WTC11 (cell line): ENCODE measurements at regions not wholly inside any gene's neighbourhood (a gene's known extent, or its start where the extent isn't known, plus 50 kb on each side); places are given as distances from the start of the nearest gene placed in this dataset.

Source experiments
- ATAC-seq: fragments of 200-7000 bp; cut with Tn5 transposase; 2 replicates; pipeline ENCODE4 v1.10.0; 2021; ENCODE audit warnings: mild to moderate bottlenecking, moderate library complexity
- CTCF ChIA-PET: fragments of 300-600 bp; sonication (Branson Sonifier 250); formaldehyde crosslinking; loops from one replicate; lab custom pipeline; 2021; ENCODE audit warnings: antibody characterized with exemption; lab: Charles Lee
- POLR2A ChIA-PET: fragments of 350-600 bp; sonication (Branson Sonifier 250); formaldehyde crosslinking; loops from one replicate; lab custom pipeline; 2021; ENCODE audit warnings: antibody characterized with exemption; lab: Charles Lee
- DNase-seq: peaks from one replicate; pipeline ENCODE4 v3.0.0; 2021; ENCODE audit warnings: low spot score
- H3K27ac Mint-ChIP-seq: 2 replicates; pipeline ENCODE4 v1.8.0; 2021; ENCODE audit warnings: mixed read lengths
- H3K27me3 Mint-ChIP-seq: 2 replicates; pipeline ENCODE4 v1.8.0; 2021; ENCODE audit warnings: low read depth, mild to moderate bottlenecking, moderate library complexity, mixed read lengths
- H3K36me3 Mint-ChIP-seq: 2 replicates; pipeline ENCODE4 v1.8.0; 2021; ENCODE audit warnings: mixed read lengths
- H3K4me1 Mint-ChIP-seq: 2 replicates; pipeline ENCODE4 v1.8.0; 2022; ENCODE audit warnings: mixed read lengths
- H3K4me3 Mint-ChIP-seq: 2 replicates; pipeline ENCODE4 v1.8.0; 2021; ENCODE audit warnings: mild to moderate bottlenecking, moderate library complexity, mixed read lengths
- H3K9me3 Mint-ChIP-seq: 2 replicates; pipeline ENCODE4 v1.8.0; 2021; ENCODE audit warnings: mixed read lengths
- AFF4 ChIP-seq: sonication (generic); formaldehyde crosslinking; IDR thresholded peaks from 2 replicates; pipeline ENCODE4 v1.8.1; 2023; ENCODE audit warnings: mild to moderate bottlenecking, missing genetic modification reagents, borderline replicate concordance
- ATF1 ChIP-seq: sonication (generic); formaldehyde crosslinking; IDR thresholded peaks from 2 replicates; pipeline ENCODE4 v1.8.1; 2023; ENCODE audit warnings: mild to moderate bottlenecking, moderate library complexity, missing genetic modification reagents
- ATF2 ChIP-seq: sonication (generic); formaldehyde crosslinking; IDR thresholded peaks from 2 replicates; pipeline ENCODE4 v1.8.1; 2022; ENCODE audit warnings: low read depth, missing genetic modification reagents, borderline replicate concordance
- E2F1 ChIP-seq: sonication (generic); formaldehyde crosslinking; IDR thresholded peaks from 2 replicates; pipeline ENCODE4 v1.8.0; 2022; ENCODE audit warnings: mild to moderate bottlenecking, missing genetic modification reagents
- E2F5 ChIP-seq: sonication (generic); formaldehyde crosslinking; IDR thresholded peaks from 2 replicates; pipeline ENCODE4 v1.8.1; 2022; ENCODE audit warnings: mild to moderate bottlenecking, moderate library complexity, missing genetic modification reagents
- ETV6 ChIP-seq: sonication (generic); formaldehyde crosslinking; IDR thresholded peaks from 2 replicates; pipeline ENCODE4 v1.8.1; 2022; ENCODE audit warnings: mild to moderate bottlenecking, missing genetic modification reagents
- FOXP1 ChIP-seq: sonication (generic); formaldehyde crosslinking; IDR thresholded peaks from 2 replicates; pipeline ENCODE4 v1.8.0; 2022; ENCODE audit warnings: missing genetic modification reagents, mild to moderate bottlenecking, moderate library complexity, borderline replicate concordance
- GRHL2 ChIP-seq: fragments of 250-450 bp; sonication (Bioruptor Pico); IDR thresholded peaks from 2 replicates; pipeline ENCODE4 v1.8.0; 2022; ENCODE audit warnings: mild to moderate bottlenecking, moderate library complexity; ENCODE audit not compliant: insufficient replicate concordance, severe bottlenecking
- KAT7 ChIP-seq: sonication (generic); formaldehyde crosslinking; IDR thresholded peaks from 2 replicates; pipeline ENCODE4 v1.8.1; 2023; ENCODE audit warnings: missing genetic modification reagents, mild to moderate bottlenecking, borderline replicate concordance
- MLX ChIP-seq: sonication (generic); formaldehyde crosslinking; IDR thresholded peaks from 2 replicates; pipeline ENCODE4 v1.8.1; 2023; ENCODE audit warnings: mild to moderate bottlenecking, missing genetic modification reagents, moderate library complexity
- NFYB ChIP-seq: sonication (generic); formaldehyde crosslinking; conservative IDR thresholded peaks from 2 replicates; pipeline ENCODE4 v1.8.0; 2022; ENCODE audit warnings: low read depth, missing genetic modification reagents
- PRRX2 ChIP-seq: fragments of 250-450 bp; sonication (Bioruptor Pico); IDR thresholded peaks from 2 replicates; pipeline ENCODE4 v1.8.0; 2021; ENCODE audit warnings: mild to moderate bottlenecking
- RELA ChIP-seq: sonication (generic); formaldehyde crosslinking; IDR thresholded peaks from 2 replicates; pipeline ENCODE4 v1.8.1; 2022; ENCODE audit warnings: missing genetic modification reagents, mild to moderate bottlenecking, borderline replicate concordance
- SMAD4 ChIP-seq: sonication (generic); formaldehyde crosslinking; IDR thresholded peaks from 2 replicates; pipeline ENCODE4 v1.8.0; 2022; ENCODE audit warnings: mild to moderate bottlenecking, missing genetic modification reagents
- SP1 ChIP-seq: sonication (generic); formaldehyde crosslinking; conservative IDR thresholded peaks from 2 replicates; pipeline ENCODE4 v1.8.1; 2022; ENCODE audit warnings: missing genetic modification reagents
- USF1 ChIP-seq: sonication (generic); formaldehyde crosslinking; IDR thresholded peaks from 2 replicates; pipeline ENCODE4 v1.8.0; 2022; ENCODE audit warnings: mild to moderate bottlenecking, missing genetic modification reagents
- ZNF281 ChIP-seq: sonication (generic); formaldehyde crosslinking; IDR thresholded peaks from 2 replicates; pipeline ENCODE4 v1.8.0; 2023; ENCODE audit warnings: mild to moderate bottlenecking, missing genetic modification reagents
- ZNF671 ChIP-seq: fragments of 250-450 bp; sonication (Bioruptor Pico); IDR thresholded peaks from 2 replicates; pipeline ENCODE4 v1.8.0; 2021; ENCODE audit warnings: mild to moderate bottlenecking

- TF ChIP-seq SMAD4 (CRISPR knock-in tag): no peak
- no peak for TF ChIP-seq GRHL2
- TF ChIP-seq USF1: no peak
- TF ChIP-seq ATF2 (CRISPR knock-in tag): no peak
- no peak for TF ChIP-seq NFYB (CRISPR knock-in tag)
- no peak for TF ChIP-seq SP1 (CRISPR knock-in tag)
- no peak for TF ChIP-seq ETV6 (CRISPR knock-in tag)
- no peak for TF ChIP-seq PRRX2 (CRISPR knock-in tag)
- no peak for TF ChIP-seq E2F5 (CRISPR knock-in tag)
- TF ChIP-seq ZNF671 (CRISPR knock-in tag): no peak
- no peak for TF ChIP-seq ATF1 (CRISPR knock-in tag)
- CTCF ChIA-PET: interaction anchor here (1.9 kb wide), 1 partner anchor 174 kb away, joined by 4 read pairs; no protein-coding TSS in a partner anchor
- ATAC-seq: no peak
Measured at GRCh38 chr5:68795190-68795589, 298.6 kb upstream of the SLC30A5 start.

GRCh38 chr5:68798877-68799843 lies 294.7 kb upstream of the SLC30A5 start:
- ChIA-PET POLR2A (no interaction called here), CTCF (no interaction called here)
- Mint-ChIP-seq H3K4me1 (peaks cover 14% of the 10 kb centered on the region), H3K36me3 (no peaks in the 10 kb centered on the region), H3K27ac (no peak overlapping the region), H3K4me3 (no peak overlapping the region), H3K27me3 (peaks cover 22% of the 10 kb centered on the region), H3K9me3 (peaks cover 8% of the 10 kb centered on the region; the same call in 1 of the 2 replicates)
- DNase-seq: no peak
- TF ChIP-seq E2F1: no peak
- no peak for TF ChIP-seq AFF4
- TF ChIP-seq FOXP1 (CRISPR knock-in tag): no peak
- no peak for TF ChIP-seq KAT7 (CRISPR knock-in tag)
- TF ChIP-seq MLX: no peak
- TF ChIP-seq ZNF281 (CRISPR knock-in tag): no peak
- no peak for TF ChIP-seq RELA (CRISPR knock-in tag)
- no peak for ATAC-seq

More at GRCh38 chr5:68795190-68795589, 298.6 kb upstream of the SLC30A5 start:
- Mint-ChIP-seq H3K36me3 (no peaks in the 10 kb centered on the region; the same call in 1 of the 2 replicates), H3K4me1 (peaks cover 23% of the 10 kb centered on the region), H3K27ac (no peak overlapping the region), H3K9me3 (peaks cover 24% of the 10 kb centered on the region), H3K4me3 (no peak overlapping the region), H3K27me3 (peaks cover 37% of the 10 kb centered on the region)
- POLR2A ChIA-PET: no interaction called here
- no peak for DNase-seq
